B cell (primary cell): ENCODE measurements at regions not wholly inside any gene's neighbourhood (a gene's known extent, or its start where the extent isn't known, plus 50 kb on each side); places are given as distances from the start of the nearest gene placed in this dataset.

Source experiments
- ATAC-seq: fragments of 200-7000 bp; cut with Tn5 transposase; one replicate; pipeline ENCODE4 v1.10.0; 2021; ENCODE audit warnings: low read depth, mild to moderate bottlenecking, moderate number of reproducible peaks, moderate library complexity
- CTCF ChIA-PET: fragments of 350-600 bp; sonication (Branson Sonifier 250); formaldehyde crosslinking; loops from one replicate; lab custom pipeline; 2021; ENCODE audit warnings: antibody characterized with exemption, inconsistent platforms; lab: Charles Lee
- POLR2A ChIA-PET: fragments of 350-600 bp; sonication (Branson Sonifier 250); formaldehyde crosslinking; loops from one replicate; lab custom pipeline; 2021; ENCODE audit warnings: antibody characterized with exemption; lab: Charles Lee
- DNase-seq: peaks from one replicate; pipeline ENCODE4 v3.0.0; 2013
- H2AFZ ChIP-seq: 2 replicates; pipeline ENCODE4 v1.6.1; 2012; ENCODE audit warnings: mild to moderate bottlenecking, low read depth, low read length; ENCODE audit not compliant: insufficient read depth, poor library complexity, severe bottlenecking
- H3K27ac ChIP-seq, 2 donors: 1 replicate in 1 of 2; 2 replicates in 1 of 2; pipeline ENCODE4 v1.5.1; 2012 to 2013; ENCODE audit warnings: low read length in 2 of 2, mild to moderate bottlenecking in 2 of 2, moderate library complexity in 1 of 2
- H3K27me3 ChIP-seq, 4 experiments: fragments of 200-600 bp in 1 of 4; sonication (generic) in 1 of 4; replicated peaks in 1 of 4; 1 replicate in 2 of 4; 2 replicates in 2 of 4; pipeline versions ENCODE4 v1.6.1 to v1.7.0; 2013 to 2016; ENCODE audit warnings: low read length in 3 of 4, mild to moderate bottlenecking in 2 of 4, mixed read lengths in 1 of 4, moderate library complexity in 1 of 4; ENCODE audit not compliant: insufficient read depth in 4 of 4, control insufficient read depth in 3 of 4; ENCODE audit errors: control extremely low read depth in 1 of 4
- H3K36me3 ChIP-seq, 2 experiments: replicated peaks in 1 of 2; 1 replicate in 1 of 2; 2 replicates in 1 of 2; pipeline versions ENCODE4 v1.6.1 to v1.7.1; 2013; ENCODE audit warnings: low read length in 1 of 2; ENCODE audit not compliant: insufficient read depth in 2 of 2, control insufficient read depth in 1 of 2; ENCODE audit errors: control extremely low read depth in 1 of 2, extremely low read depth in 1 of 2
- H3K4me1 ChIP-seq, 2 donors: fragments of 200-600 bp in 1 of 2; sonication (generic) in 1 of 2; 1 replicate in 1 of 2; 2 replicates in 1 of 2; pipeline versions ENCODE4 v1.5.1 to v1.6.1; 2013 to 2017; ENCODE audit warnings: low read length in 2 of 2; ENCODE audit not compliant: control insufficient read depth in 2 of 2, insufficient read depth in 2 of 2
- H3K4me2 ChIP-seq: replicated peaks from 2 replicates; pipeline ENCODE3; 2012; ENCODE audit warnings: mild to moderate bottlenecking, low read depth, low read length; ENCODE audit not compliant: poor library complexity, severe bottlenecking
- H3K4me3 ChIP-seq, 5 experiments: fragments of 200-600 bp in 1 of 5; sonication (generic) in 1 of 5; 1 replicate in 3 of 5; 2 replicates in 2 of 5; pipeline versions ENCODE4 v1.5.1 to v1.7.0; 2011 to 2016; ENCODE audit warnings: low read length in 4 of 5, mild to moderate bottlenecking in 4 of 5, low read depth in 2 of 5, control low read depth in 1 of 5, moderate library complexity in 1 of 5; ENCODE audit not compliant: insufficient read depth in 1 of 5; ENCODE audit errors: control extremely low read depth in 1 of 5, extremely low read depth in 1 of 5
- H3K79me2 ChIP-seq: fragments of 200-600 bp; sonication (generic); one replicate; pipeline ENCODE4 v1.6.0; 2016; ENCODE audit warnings: low read length; ENCODE audit not compliant: control insufficient read depth, insufficient read depth
- H3K9ac ChIP-seq: fragments of 200-600 bp; sonication (generic); 2 replicates; pipeline ENCODE4 v1.6.1; 2017; ENCODE audit warnings: mild to moderate bottlenecking, low read length, moderate library complexity
- H3K9me3 ChIP-seq, 3 donors: one replicate each; pipeline versions ENCODE4 v1.6.1 to v1.7.1; 2013; ENCODE audit warnings: low read length in 2 of 3; ENCODE audit not compliant: control insufficient read depth in 2 of 3, insufficient read depth in 1 of 3; ENCODE audit errors: control extremely low read depth in 1 of 3
- H4K20me1 ChIP-seq: 2 replicates; pipeline ENCODE4 v1.6.0; 2012; ENCODE audit warnings: mild to moderate bottlenecking, low read length; ENCODE audit not compliant: insufficient read depth, control insufficient read depth, poor library complexity, severe bottlenecking
- H3K27ac Mint-ChIP-seq: one replicate; pipeline ENCODE4 v1.8.0; 2021; ENCODE audit warnings: mixed read lengths
- H3K27me3 Mint-ChIP-seq: one replicate; pipeline ENCODE4 v1.8.0; 2021; ENCODE audit warnings: mixed read lengths
- H3K4me1 Mint-ChIP-seq: one replicate; pipeline ENCODE4 v1.8.0; 2021; ENCODE audit warnings: mixed read lengths
- H3K4me3 Mint-ChIP-seq: one replicate; pipeline ENCODE4 v1.8.0; 2021; ENCODE audit warnings: mixed read lengths
- H3K9me3 Mint-ChIP-seq: one replicate; pipeline ENCODE4 v1.8.0; 2022; ENCODE audit warnings: mixed read lengths; ENCODE audit not compliant: insufficient read depth
- EZH2 ChIP-seq: IDR thresholded peaks from 2 replicates; pipeline ENCODE4 v1.6.1; 2012; ENCODE audit warnings: borderline replicate concordance, low read depth, mild to moderate bottlenecking, moderate library complexity, low read length; ENCODE audit not compliant: insufficient read depth, poor library complexity, severe bottlenecking
- WGBS: methylation state at CpG from one replicate; pipeline ENCODE4 v1.1.5; 2013; ENCODE audit warnings: missing lambda C conversion rate; ENCODE audit not compliant: insufficient coverage; 5-methylcytosine and 5-hydroxymethylcytosine counted together
- intact Hi-C: fragments of 100-400 bp; cut with micrococcal nuclease; formaldehyde crosslinking; loops from one replicate; pipeline ENCODE4 v1.10.0; 2022
- TF ChIP-seq, protein P1 (sequence below): fragments of 200-600 bp; IDR thresholded peaks from one replicate; pipeline ENCODE4 v1.8.0; 2022; ENCODE audit warnings: antibody characterized with exemption, mild to moderate bottlenecking

GRCh38 chrX:22542641-22543040 is 269.9 kb downstream of the CBLL2 start:
- CTCF ChIA-PET, result no interaction called here
- no peak for ATAC-seq
- H3K9me3 ChIP-seq, result no peaks in the 10 kb centered on the region
- POLR2A ChIA-PET, result no interaction called here
- intact Hi-C loops, result no loop called here
- Mint-ChIP-seq H3K27me3 (no peaks in the 10 kb centered on the region), H3K9me3 (no peaks in the 10 kb centered on the region), H3K4me1 (no peaks in the 10 kb centered on the region), H3K27ac (no peak overlapping the region), H3K4me3 (no peak overlapping the region)
- no peak overlapping the region for H3K27ac ChIP-seq
- no peak overlapping the region for H3K4me2 ChIP-seq
- no peaks in the 10 kb centered on the region for H3K27me3 ChIP-seq
- H3K36me3 ChIP-seq, result no peaks in the 10 kb centered on the region
- no peak overlapping the region for H3K9ac ChIP-seq
- H3K4me3 ChIP-seq, result no peak overlapping the region
- H3K4me1 ChIP-seq, result no peaks in the 10 kb centered on the region
- H2AFZ ChIP-seq, result no peak overlapping the region
- no peak for DNase-seq
- no peaks in the 10 kb centered on the region for H3K79me2 ChIP-seq
- TF ChIP-seq, protein P1, sequence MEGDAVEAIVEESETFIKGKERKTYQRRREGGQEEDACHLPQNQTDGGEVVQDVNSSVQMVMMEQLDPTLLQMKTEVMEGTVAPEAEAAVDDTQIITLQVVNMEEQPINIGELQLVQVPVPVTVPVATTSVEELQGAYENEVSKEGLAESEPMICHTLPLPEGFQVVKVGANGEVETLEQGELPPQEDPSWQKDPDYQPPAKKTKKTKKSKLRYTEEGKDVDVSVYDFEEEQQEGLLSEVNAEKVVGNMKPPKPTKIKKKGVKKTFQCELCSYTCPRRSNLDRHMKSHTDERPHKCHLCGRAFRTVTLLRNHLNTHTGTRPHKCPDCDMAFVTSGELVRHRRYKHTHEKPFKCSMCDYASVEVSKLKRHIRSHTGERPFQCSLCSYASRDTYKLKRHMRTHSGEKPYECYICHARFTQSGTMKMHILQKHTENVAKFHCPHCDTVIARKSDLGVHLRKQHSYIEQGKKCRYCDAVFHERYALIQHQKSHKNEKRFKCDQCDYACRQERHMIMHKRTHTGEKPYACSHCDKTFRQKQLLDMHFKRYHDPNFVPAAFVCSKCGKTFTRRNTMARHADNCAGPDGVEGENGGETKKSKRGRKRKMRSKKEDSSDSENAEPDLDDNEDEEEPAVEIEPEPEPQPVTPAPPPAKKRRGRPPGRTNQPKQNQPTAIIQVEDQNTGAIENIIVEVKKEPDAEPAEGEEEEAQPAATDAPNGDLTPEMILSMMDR, result no peak
- no peak for TF ChIP-seq EZH2
- no peaks in the 10 kb centered on the region for H4K20me1 ChIP-seq
- WGBS, result no CpG with 5 or more reads among the region's 3 CpGs

DNA sequence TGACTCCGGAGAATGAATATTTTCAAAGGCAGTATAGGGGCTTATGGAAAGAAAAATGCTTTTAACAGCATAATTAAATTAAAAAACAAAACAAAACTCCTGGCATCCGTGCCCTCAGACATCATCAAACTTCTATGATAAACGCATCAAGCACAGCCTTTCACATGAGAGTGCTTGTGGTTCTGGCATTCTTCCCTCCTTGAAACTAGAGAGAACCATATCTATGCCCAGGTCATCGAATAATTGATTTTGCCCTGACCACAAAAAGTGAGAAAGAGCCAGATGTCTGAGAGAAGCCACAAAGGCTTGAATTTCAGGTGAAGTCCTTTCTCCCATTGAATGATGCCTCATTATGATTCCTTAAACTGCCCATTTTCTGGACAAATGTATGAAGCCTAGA is 286.8 kb downstream of the CBLL2 start:
- Histone ChIP-seq H3K36me3 (no peaks in the 10 kb centered on the region), H3K27ac (no peak overlapping the region), H3K27me3 (no peaks in the 10 kb centered on the region), H4K20me1 (no peaks in the 10 kb centered on the region), H3K4me3 (no peak overlapping the region), H3K9me3 (peaks cover 0 to 3% (median 0%) of the 10 kb centered on the region in 3 donors), H3K9ac (no peak overlapping the region), H2AFZ (no peak overlapping the region), H3K4me1 (no peaks in the 10 kb centered on the region), H3K4me2 (no peak overlapping the region), H3K79me2 (no peaks in the 10 kb centered on the region)
- H3K4me3 Mint-ChIP-seq, result no peak overlapping the region
- no peaks in the 10 kb centered on the region for H3K9me3 Mint-ChIP-seq
- H3K27ac Mint-ChIP-seq, result no peak overlapping the region
- no peaks in the 10 kb centered on the region for H3K27me3 Mint-ChIP-seq
- intact Hi-C loops, result no loop called here
- ChIA-PET POLR2A (no interaction called here), CTCF (no interaction called here)
- no peak for TF ChIP-seq EZH2
- TF ChIP-seq, protein P1, result no peak
- no CpG with 5 or more reads among the region's 4 CpGs for WGBS
- H3K4me1 Mint-ChIP-seq, result no peaks in the 10 kb centered on the region
- ATAC-seq (no peak), DNase-seq (no peak)
